SK-N-SH (cell line): ENCODE measurements at regions not wholly inside any gene's neighbourhood (a gene's known extent, or its start where the extent isn't known, plus 50 kb on each side); places are given as distances from the start of the nearest gene placed in this dataset.
"Not testable (repeated sequence)": the region's sequence is repeated elsewhere in the genome, so short reads cannot be mapped to it uniquely, and the experiment has no call there.

Source experiments
- CTCF ChIA-PET: fragments of 300-600, 350-600 bp; formaldehyde crosslinking; extraction: SDS; loops from one replicate; lab custom pipeline; 2021; lab: Yijun Ruan, JAX
- POLR2A ChIA-PET: fragments of 350-600 bp; sonication (Branson Sonifier 250); formaldehyde crosslinking; extraction: SDS; loops from one replicate; lab custom pipeline; 2020; ENCODE audit warnings: antibody characterized with exemption, inconsistent platforms; lab: Yijun Ruan, JAX
- DNase-seq: peaks from one replicate; pipeline ENCODE4 v3.0.0; 2012
- H2AFZ ChIP-seq: fragments of 200-600 bp; sonication (generic); 2 replicates; pipeline ENCODE4 v1.8.1; 2016; ENCODE audit warnings: antibody characterized with exemption, mild to moderate bottlenecking, low read depth
- H3F3A ChIP-seq: fragments of 200-600 bp; sonication (generic); replicated peaks from 2 replicates; pipeline ENCODE3; 2016; ENCODE audit warnings: antibody characterized with exemption, mild to moderate bottlenecking; ENCODE audit not compliant: insufficient read depth
- H3K27ac ChIP-seq, 2 experiments: fragments of 200-500 bp in 1 of 2; fragments of 200-600 bp in 1 of 2; sonication (Bioruptor generic) in 1 of 2; sonication (generic), shearing (Covaris generic) in 1 of 2; 2 replicates each; pipeline versions ENCODE4 v1.5.1 to v1.6.1; 2014 to 2016; ENCODE audit warnings: low read depth in 2 of 2, inconsistent platforms in 1 of 2, low read length in 1 of 2, mild to moderate bottlenecking in 1 of 2, mixed read lengths in 1 of 2
- H3K27me3 ChIP-seq: fragments of 200-600 bp; sonication (generic), shearing (Covaris generic); 2 replicates; pipeline ENCODE4 v1.6.1; 2016; ENCODE audit warnings: mixed run types; ENCODE audit not compliant: insufficient read depth
- H3K36me3 ChIP-seq, 2 experiments: fragments of 200-500 bp in 1 of 2; fragments of 200-600 bp in 1 of 2; sonication (Bioruptor generic) in 1 of 2; sonication (generic) in 1 of 2; replicated peaks in 1 of 2; 2 replicates each; pipeline versions ENCODE3 to v1.5.1; 2014 to 2016; ENCODE audit warnings: low read length in 1 of 2, mild to moderate bottlenecking in 1 of 2; ENCODE audit not compliant: insufficient read depth in 2 of 2, control insufficient read depth in 1 of 2
- H3K4me1 ChIP-seq, 2 experiments: fragments of 200-500 bp in 1 of 2; fragments of 200-600 bp in 1 of 2; sonication (Bioruptor generic) in 1 of 2; sonication (generic), shearing (Covaris generic) in 1 of 2; 2 replicates each; pipeline versions ENCODE4 v1.5.1 to v1.6.1; 2014 to 2016; ENCODE audit warnings: low read depth in 1 of 2, low read length in 1 of 2, mixed run types in 1 of 2; ENCODE audit not compliant: insufficient read depth in 2 of 2, control insufficient read depth in 1 of 2
- H3K4me2 ChIP-seq: fragments of 200-600 bp; sonication (generic), shearing (Covaris generic); 2 replicates; pipeline ENCODE4 v1.6.1; 2017; ENCODE audit warnings: mixed run types
- H3K4me3 ChIP-seq, 2 experiments: fragments of 200-500 bp in 1 of 2; fragments of 200-600 bp in 1 of 2; sonication (Bioruptor generic) in 1 of 2; sonication (generic), shearing (Covaris generic) in 1 of 2; 2 replicates each; pipeline versions ENCODE4 v1.5.1 to v1.8.1; 2014 to 2016; ENCODE audit warnings: low read depth in 2 of 2, inconsistent platforms in 1 of 2, low read length in 1 of 2, mild to moderate bottlenecking in 1 of 2, mixed read lengths in 1 of 2, moderate library complexity in 1 of 2
- H3K79me2 ChIP-seq: fragments of 200-600 bp; sonication (generic); 2 replicates; pipeline ENCODE4 v1.8.1; 2017; ENCODE audit warnings: mild to moderate bottlenecking; ENCODE audit not compliant: insufficient read depth
- H3K9ac ChIP-seq: fragments of 200-600 bp; sonication (generic); 2 replicates; pipeline ENCODE4 v1.6.1; 2017; ENCODE audit warnings: mixed run types
- H3K9me2 ChIP-seq: fragments of 200-600 bp; sonication (generic); 2 replicates; pipeline ENCODE4 v1.6.1; 2017; ENCODE audit warnings: mixed run types
- H3K9me3 ChIP-seq: fragments of 200-600 bp; sonication (generic); 2 replicates; pipeline ENCODE4 v1.6.1; 2017; ENCODE audit warnings: mixed run types, mild to moderate bottlenecking, moderate library complexity
- H4K20me1 ChIP-seq: fragments of 200-600 bp; sonication (generic); 2 replicates; pipeline ENCODE4 v1.6.1; 2017; ENCODE audit warnings: mild to moderate bottlenecking, mixed run types; ENCODE audit not compliant: insufficient read depth
- CHD2 ChIP-seq: fragments of 150-350 bp; IDR thresholded peaks from 2 replicates; pipeline ENCODE4 v1.6.1; 2018; ENCODE audit warnings: low read length; ENCODE audit not compliant: partially characterized antibody
- ELF1 ChIP-seq: IDR thresholded peaks from 2 replicates; pipeline ENCODE4 v1.4.0; 2012
- EP300 ChIP-seq, 2 experiments: IDR thresholded peaks; 2 replicates each; pipeline versions ENCODE4 v1.4.0 to v1.6.1; 2012; ENCODE audit warnings: borderline replicate concordance in 1 of 2, low read depth in 1 of 2, low read length in 1 of 2
- FOXJ3 ChIP-seq: sonication (generic); formaldehyde crosslinking; IDR thresholded peaks from 2 replicates; pipeline ENCODE4 v1.5.1; 2020; ENCODE audit warnings: mild to moderate bottlenecking, missing genetic modification reagents
- FOXM1 ChIP-seq: IDR thresholded peaks from 2 replicates; pipeline ENCODE4 v1.4.0; 2012; ENCODE audit warnings: low read depth, mild to moderate bottlenecking
- GABPA ChIP-seq: IDR thresholded peaks from 2 replicates; pipeline ENCODE4 v1.4.0; 2012; ENCODE audit warnings: low read depth, mild to moderate bottlenecking
- GATA2 ChIP-seq: sonication (generic); formaldehyde crosslinking; IDR thresholded peaks from 2 replicates; pipeline ENCODE4 v1.5.0; 2020; ENCODE audit warnings: mild to moderate bottlenecking, missing genetic modification reagents
- IRF3 ChIP-seq: fragments of 150-350 bp; IDR thresholded peaks from 2 replicates; pipeline ENCODE4 v1.6.1; 2016; ENCODE audit warnings: mild to moderate bottlenecking, low read depth, low read length
- MAX ChIP-seq: IDR thresholded peaks from 2 replicates; pipeline ENCODE4 v1.4.0; 2012; ENCODE audit warnings: low read depth
- NFIC ChIP-seq: IDR thresholded peaks from 2 replicates; pipeline ENCODE4 v1.4.0; 2012; ENCODE audit warnings: borderline replicate concordance
- PBX3 ChIP-seq: IDR thresholded peaks from 2 replicates; pipeline ENCODE4; 2012
- POLR2AphosphoS5 ChIP-seq: IDR thresholded peaks from 2 replicates; pipeline ENCODE4 v1.6.1; 2012; ENCODE audit warnings: low read depth, low read length
- RFX5 ChIP-seq: IDR thresholded peaks from 2 replicates; pipeline ENCODE4 v1.6.1; 2012; ENCODE audit warnings: mild to moderate bottlenecking, improper control_type of control experiment, low read length
- SIN3A ChIP-seq: IDR thresholded peaks from 2 replicates; pipeline ENCODE4 v1.6.1; 2012; ENCODE audit warnings: low read depth, mild to moderate bottlenecking, low read length, moderate library complexity, borderline replicate concordance
- YY1 ChIP-seq: IDR thresholded peaks from 2 replicates; pipeline ENCODE4 v1.4.0; 2012; ENCODE audit warnings: low read depth, mild to moderate bottlenecking
- ZBTB33 ChIP-seq: IDR thresholded peaks from 2 replicates; pipeline ENCODE4 v1.4.0; 2012; ENCODE audit warnings: low read depth, borderline replicate concordance
- WGBS: methylation state at CpG from one replicate; pipeline ENCODE4 v1.1.6; 2017; ENCODE audit warnings: low lambda C conversion rate; 5-methylcytosine and 5-hydroxymethylcytosine counted together

GRCh38 chr2:52597346-52597745 lies 1170.3 kb upstream of the CHAC2 start (continued):
- TF ChIP-seq EP300 (IDR thresholded peaks at IDR 0.05; ENCODE audit: borderline replicate concordance in 1 of 2, low read depth in 1 of 2, low read length in 1 of 2) (no peak), PBX3 (no peak), YY1 (no peak), GATA2 (CRISPR knock-in tag) (no peak), GABPA (no peak), FOXM1 (no peak)

- H3K4me1 ChIP-seq = no peaks in the 10 kb centered on the region
- no peak for DNase-seq
- no peak for TF ChIP-seq NFIC
- no peak for TF ChIP-seq RFX5
- no peak for TF ChIP-seq SIN3A
- no peak for TF ChIP-seq ELF1
- TF ChIP-seq YY1 = no peak
- TF ChIP-seq IRF3 = no peak
- no peak for TF ChIP-seq MAX
- no peak for TF ChIP-seq CHD2
- no peak for TF ChIP-seq POLR2AphosphoS5
- TF ChIP-seq FOXJ3 (CRISPR knock-in tag) = no peak
- no peak for TF ChIP-seq ZBTB33
- no peak for TF ChIP-seq EP300 (IDR thresholded peaks at IDR 0.05; ENCODE audit: borderline replicate concordance in 1 of 2, low read depth in 1 of 2, low read length in 1 of 2)
- no peak for TF ChIP-seq PBX3
- no peaks in the 10 kb centered on the region for H3K79me2 ChIP-seq
- H3F3A ChIP-seq = no peaks in the 10 kb centered on the region
- H3K27me3 ChIP-seq = no peaks in the 10 kb centered on the region
- H3K9me2 ChIP-seq = no peaks in the 10 kb centered on the region
- ChIA-PET CTCF (no interaction called here), POLR2A (no interaction called here)
- no peak overlapping the region for H2AFZ ChIP-seq
- no peaks in the 10 kb centered on the region for H4K20me1 ChIP-seq
- no peaks in the 10 kb centered on the region for H3K36me3 ChIP-seq
- no peak overlapping the region for H3K27ac ChIP-seq
- H3K9ac ChIP-seq = no peak overlapping the region
- no peaks in the 10 kb centered on the region for H3K9me3 ChIP-seq
- no peak overlapping the region for H3K4me3 ChIP-seq
- no peak overlapping the region for H3K4me2 ChIP-seq
- WGBS = 3% methylated on average over 2 of the region's 2 CpGs
Observed at GRCh38 chr2:52594026-52594425, 1173.6 kb upstream of the CHAC2 start.

- H3K9ac ChIP-seq, H3K4me1 ChIP-seq, H3K27ac ChIP-seq, H3K27me3 ChIP-seq, H3K4me2 ChIP-seq, H3K9me2 ChIP-seq, H3K9me3 ChIP-seq, DNase-seq, POLR2A ChIA-PET, H3K79me2 ChIP-seq, H4K20me1 ChIP-seq, H2AFZ ChIP-seq, CTCF ChIA-PET, H3F3A ChIP-seq, H3K4me3 ChIP-seq, H3K36me3 ChIP-seq: not testable (repeated sequence)
- WGBS = 39% methylated on average over 5 of the region's 5 CpGs
Observed at GRCh38 chr2:52584071-52584470, 1183.5 kb upstream of the CHAC2 start.
